ENCODE measurements at regions not wholly inside any gene's neighbourhood (a gene's known extent, or its start where the extent isn't known, plus 50 kb on each side); places are given as distances from the start of the nearest gene placed in this dataset.

- TF ChIP-seq CTCF (IDR thresholded peaks at IDR 0.05; ENCODE audit: insufficient read depth, low read length, poor library complexity, severe bottlenecking) (no peak), EZH2phosphoT487 (conservative IDR thresholded peaks at IDR 0.05; ENCODE audit: low read length) (no peak)
These were observed 1039.6 kb downstream of the ROBO2 start for GRCh38 chr3:78079514-78079913.
